Stimulated activated CD4-positive, alpha-beta T cell treated with anti-CD3 and anti-CD28 coated beads, Interleukin-4, amount 100 ng/mL, for 1 hour (primary cell): ENCODE measurements at regions not wholly inside any gene's neighbourhood (a gene's known extent, or its start where the extent isn't known, plus 50 kb on each side); places are given as distances from the start of the nearest gene placed in this dataset.

Experiments
- DNase-seq: peaks from one replicate; pipeline ENCODE4 v3.0.0-alpha.2; 2020

DNA sequence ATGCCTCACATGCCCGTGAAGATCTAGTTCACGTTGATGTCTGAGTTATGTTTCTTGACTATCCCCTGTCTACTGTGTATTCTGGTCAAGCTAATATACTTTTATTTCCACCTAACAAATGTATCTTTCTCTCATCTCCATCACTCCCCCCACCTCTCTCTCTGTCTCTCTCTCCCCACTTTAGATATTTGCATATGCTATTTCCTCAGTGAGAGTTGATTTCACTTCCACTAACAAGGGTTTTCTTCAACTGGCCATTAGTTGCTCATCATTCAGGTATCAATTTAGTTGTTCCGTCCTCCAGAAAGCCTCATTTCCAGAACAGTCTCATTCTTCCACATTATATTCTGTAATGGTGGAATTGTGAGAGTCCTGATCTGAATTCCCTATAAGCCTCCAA is 1777.8 kb upstream of the TENM3 start:
- DNase-seq: no peak

DNA sequence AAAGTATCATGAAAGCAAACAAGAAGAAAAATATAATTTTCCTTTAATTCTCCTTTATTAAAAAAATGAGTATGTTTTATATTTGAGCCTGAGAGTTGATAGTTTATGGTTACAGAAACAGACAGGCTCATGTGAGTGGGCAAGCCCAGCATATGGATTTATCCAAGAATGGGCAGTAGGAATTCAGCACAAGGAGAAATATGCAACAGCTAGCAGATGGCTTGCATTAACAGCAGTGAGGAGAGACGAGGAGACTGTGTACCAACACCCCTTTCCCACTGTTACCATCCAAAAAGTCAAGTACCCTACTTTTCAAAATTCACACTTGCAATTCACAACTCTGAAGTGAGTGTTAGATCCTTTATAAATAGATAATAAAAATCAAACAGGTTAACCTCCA is 1760.2 kb upstream of the TENM3 start:
- no peak for DNase-seq

GRCh38 chr4:180485407-180485806 is 1757.8 kb upstream of the TENM3 start:
- no peak for DNase-seq

- no peak for DNase-seq
These were observed 1756.9 kb upstream of the TENM3 start for GRCh38 chr4:180486342-180486741.

- DNase-seq: no peak
These were observed 1753.4 kb upstream of the TENM3 start for GRCh38 chr4:180489787-180490186.

DNA sequence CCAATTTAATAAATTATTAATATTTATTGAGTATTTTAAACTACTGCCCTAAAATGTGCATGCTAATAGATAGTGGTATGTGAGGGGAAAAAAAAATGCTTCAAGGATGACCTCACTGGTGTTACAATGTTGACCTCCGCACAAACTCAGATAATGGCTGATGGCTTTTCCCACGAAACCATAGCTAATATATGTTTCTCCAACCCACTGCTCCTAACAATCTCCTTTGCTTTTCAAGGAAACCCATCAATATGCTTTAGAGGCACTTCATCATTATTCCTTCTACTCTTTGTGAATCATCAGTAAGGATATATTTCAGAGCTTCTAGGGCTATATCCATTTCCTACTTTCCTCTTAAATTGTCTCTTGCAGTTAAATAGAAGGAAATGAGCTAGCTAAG is 1752.0 kb upstream of the TENM3 start:
- DNase-seq: no peak

DNA sequence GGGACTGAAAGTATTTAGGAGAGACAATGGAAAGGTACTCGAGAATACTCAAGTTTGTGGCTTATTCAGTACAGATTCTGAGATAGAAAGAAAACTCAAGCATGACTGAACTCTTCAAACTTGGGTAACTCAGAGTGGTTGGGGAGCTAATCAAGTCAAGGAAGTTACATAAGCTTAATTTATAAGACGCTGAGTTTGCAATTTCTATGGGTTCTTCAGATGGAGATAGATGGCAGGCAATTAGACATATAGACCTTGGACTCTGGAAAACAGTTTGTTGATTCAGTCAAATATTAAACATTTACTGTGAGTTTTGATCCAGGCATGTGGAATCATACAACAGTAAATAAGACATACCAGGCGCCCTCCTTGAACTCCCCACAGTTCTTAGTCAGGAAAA is 1749.9 kb upstream of the TENM3 start:
- no peak for DNase-seq

GRCh38 chr4:180500154-180500553 is 1743.0 kb upstream of the TENM3 start:
- no peak for DNase-seq

DNA sequence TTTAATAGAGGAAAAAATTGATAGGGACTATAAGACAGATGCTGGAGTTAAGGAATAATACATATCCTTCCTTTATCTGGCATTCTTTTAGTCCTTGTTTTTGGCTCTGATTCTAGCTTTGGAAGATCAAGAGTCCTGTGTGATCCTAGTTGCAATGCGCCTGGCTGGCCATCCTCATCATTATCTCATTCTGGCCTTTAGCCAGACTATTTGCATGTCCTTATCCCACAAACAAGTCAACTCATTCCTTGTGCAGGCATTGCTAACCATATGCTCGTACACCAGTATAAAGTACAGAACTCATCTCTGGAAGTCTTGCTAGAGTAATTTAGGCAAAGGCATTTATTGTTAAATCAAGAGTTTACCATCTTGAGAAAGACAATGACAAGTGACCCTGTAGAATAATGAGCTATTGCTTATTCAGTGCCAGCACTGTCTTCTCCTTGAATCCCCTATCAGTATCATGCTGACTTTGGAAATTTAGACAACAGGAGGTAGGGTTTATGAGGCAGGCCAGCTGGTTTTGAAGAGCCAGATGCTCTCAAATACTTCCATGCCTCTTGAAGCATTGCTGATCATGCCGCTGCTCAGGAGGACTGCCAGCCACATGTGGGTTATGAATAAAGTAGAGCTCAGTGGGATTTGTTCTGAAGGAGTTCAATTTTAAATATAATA is 1730.3 kb upstream of the TENM3 start:
- DNase-seq: no peak

- no peak for DNase-seq
These were observed 1724.3 kb upstream of the TENM3 start for GRCh38 chr4:180518906-180519305.

DNA sequence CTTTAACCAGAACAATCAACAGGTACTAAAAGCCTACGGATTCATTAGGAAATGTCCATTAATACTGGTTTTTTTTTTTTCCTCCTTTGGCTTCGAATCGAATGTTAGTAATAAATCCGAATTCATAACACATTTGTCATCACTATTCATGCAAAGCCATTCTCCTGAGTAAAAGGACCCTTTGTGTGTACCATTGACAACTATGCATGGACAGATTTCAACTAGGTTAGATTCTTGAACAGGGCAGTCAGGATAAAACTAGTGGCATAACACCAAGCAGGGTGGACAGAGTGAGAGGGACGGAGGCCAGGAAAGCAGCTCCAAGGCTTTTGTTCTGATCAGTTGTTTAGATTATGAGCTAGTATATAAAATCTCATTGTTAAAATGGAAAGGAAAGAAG is 1722.0 kb upstream of the TENM3 start:
- no peak for DNase-seq

- no peak for DNase-seq
These were observed 1717.6 kb upstream of the TENM3 start for GRCh38 chr4:180525523-180526077.

DNA sequence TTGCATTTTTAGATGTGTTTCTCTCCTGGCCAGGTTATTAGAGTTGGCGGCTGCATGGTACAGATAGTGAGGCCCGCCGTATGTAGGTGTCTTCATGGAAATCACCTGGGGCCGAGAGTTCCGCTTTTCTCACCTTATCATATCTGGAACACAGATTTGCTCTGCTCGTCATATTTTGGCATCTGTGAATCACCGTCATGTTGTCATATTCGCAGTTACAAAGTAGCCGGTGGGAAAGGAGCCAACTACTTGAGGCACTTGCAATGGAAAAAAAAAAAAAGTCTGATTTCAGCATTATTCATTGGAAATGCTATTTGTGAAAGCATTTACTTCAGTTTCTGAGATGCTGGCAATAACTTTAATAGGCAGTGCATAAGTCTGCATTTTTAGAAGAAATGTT is 1715.2 kb upstream of the TENM3 start:
- no peak for DNase-seq

GRCh38 chr4:180530787-180531186 is 1712.4 kb upstream of the TENM3 start:
- no peak for DNase-seq

DNA sequence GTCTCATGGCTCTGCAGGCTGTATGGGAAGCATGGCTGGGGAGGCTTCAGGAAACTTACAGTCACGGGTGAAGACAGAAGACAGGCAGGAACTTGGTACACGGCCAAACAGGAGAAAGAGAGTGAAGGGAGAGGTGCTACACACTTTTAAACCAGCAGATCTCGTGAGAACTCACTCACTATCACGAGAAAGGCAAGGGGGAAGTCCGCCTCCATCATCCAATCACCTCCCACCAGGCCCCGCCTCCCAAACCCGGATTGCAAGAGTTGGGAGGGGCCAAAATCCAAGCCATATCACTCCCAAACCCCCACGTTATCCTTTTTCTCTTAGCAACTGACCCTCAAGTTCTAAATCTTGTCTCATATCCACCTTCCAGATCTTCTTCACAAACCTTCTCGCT is 1710.5 kb upstream of the TENM3 start:
- no peak for DNase-seq

DNA sequence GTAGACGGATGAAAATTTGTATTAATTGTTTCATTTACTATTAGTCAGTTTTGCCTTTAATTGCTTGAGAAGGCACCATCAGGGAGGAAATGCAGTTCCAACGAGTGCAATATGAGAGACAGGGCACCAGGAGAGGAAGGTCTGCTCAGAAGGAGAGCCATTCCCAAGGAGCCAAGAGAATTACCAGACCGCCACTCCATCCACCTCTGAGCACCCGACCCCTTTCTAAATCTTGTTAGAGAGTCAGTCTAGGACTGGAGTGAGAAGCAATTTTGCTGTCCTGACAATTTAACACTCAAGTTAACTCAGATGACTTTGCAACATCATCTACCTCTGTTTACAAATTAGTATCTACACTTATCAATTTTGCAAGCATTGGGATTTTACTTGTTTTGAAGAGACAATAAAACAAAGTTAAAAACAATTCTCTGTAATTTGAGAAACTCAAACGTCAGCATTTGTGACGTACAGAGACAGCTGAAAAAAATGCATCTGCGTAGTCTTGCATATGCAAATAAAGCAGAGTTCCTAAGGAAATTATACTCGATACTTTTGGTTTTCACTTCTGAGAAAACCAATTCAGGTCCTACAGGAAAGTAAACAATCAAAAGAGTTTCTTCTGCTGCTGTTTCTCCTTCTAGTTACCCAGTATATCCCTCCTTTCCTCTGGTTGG is 1704.7 kb upstream of the TENM3 start:
- no peak for DNase-seq

DNA sequence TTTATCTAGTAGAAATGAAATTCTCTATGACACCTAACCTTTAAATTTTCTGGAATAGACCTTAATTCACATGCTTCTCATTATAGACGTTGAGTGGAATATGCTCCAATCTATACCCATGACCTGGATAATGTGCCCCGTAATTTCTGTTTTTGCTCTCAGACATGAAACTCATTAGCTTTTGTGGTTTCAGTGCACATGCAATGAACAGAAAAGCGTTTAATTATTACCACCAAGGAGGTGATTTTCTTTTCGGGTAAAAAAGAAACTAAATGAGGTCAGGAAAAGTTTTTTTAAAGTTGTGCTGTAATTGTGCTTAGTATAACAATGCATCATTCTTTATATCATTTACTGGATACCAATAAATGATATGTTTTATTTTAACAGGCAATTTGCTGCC is 1703.9 kb upstream of the TENM3 start:
- no peak for DNase-seq

GRCh38 chr4:180541678-180542077 is 1701.5 kb upstream of the TENM3 start:
- no peak for DNase-seq

DNA sequence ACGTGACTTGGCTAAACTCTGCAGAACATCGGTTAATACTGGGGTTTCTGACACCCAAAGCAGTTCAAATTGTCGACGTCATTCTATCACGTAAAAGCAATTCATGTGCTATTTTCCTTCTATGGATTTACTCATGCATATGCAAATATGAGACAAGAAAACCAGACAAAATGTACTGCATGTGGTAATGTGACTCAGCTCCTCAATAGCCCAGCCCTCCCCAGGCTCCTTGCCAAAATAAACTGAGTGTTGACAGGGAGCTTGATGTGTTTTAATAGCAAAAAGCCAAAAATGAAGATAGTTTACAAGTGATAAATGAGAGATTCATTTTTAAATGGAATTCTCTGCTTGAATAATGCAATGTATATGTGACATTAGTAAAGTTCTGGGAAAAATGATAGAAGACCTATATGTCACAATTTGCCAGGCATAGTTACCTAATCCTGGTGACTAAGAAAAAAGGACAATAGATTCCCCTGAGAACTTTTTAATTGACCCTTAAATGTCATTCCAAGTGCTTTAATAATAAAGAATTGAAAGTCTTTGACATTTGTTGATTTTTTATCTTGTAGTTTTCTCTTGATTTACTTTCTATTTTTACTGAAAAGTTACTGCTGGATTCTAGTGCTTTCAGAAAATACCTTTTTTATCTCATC is 1700.6 kb upstream of the TENM3 start:
- no peak for DNase-seq

DNA sequence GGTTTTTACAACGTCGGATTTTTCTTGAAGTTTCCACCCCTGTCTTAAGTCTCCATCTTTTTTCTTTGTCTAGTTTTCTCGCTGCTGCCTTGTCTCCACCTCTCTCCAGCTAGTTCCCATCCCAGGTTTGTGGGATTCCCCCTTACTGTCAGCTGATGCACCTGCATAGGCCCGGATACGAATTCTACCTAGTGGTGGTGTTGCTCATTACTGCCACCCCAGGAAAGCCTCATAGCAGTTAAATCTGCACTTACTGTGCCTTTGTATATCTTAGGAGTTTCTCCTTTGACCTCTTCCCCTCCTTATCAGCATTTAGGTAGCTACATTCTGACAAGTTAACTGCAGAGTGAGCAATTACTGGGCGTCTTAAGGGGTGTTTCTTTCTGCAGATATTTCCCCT is 1693.1 kb upstream of the TENM3 start:
- no peak for DNase-seq

DNA sequence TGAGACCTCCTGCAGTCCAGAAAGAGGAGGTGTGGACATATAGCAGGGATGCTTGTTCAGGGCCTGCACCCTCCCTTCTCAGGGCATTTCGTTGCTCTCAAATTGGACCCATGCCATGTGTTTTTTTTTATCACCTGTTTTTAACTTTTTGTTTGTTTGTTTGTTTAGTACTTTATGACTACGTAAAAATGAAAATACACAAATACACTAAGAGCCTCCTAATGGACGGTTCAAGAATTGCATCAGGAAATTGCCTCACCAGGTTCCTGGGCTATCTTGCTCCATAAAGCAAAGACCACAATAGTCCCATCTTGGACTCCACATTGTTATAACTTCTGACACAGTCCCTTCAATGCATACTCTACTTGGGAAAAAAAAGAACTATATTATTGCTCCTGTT is 1685.9 kb upstream of the TENM3 start:
- no peak for DNase-seq

- DNase-seq: no peak
These were observed 1685.3 kb upstream of the TENM3 start for GRCh38 chr4:180557950-180558349.

DNA sequence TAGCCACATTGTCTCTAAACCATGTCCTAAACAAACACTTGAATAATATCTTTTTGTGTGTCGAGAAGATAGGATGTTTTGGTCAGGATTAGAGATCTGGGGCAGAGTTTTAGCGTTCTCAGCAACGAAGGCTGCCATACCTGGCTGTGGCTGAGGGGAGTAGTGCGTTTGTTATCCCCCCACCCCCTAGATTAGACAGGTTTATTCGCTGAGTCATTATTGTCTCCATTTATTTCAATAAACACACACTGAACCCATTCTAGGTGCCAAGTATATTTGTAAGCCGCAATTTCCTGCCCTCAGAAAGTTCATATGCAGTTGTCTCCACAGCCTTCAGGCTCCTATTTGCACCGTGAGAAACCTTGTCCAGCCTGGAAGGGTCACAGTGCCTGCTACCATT is 1684.8 kb upstream of the TENM3 start:
- no peak for DNase-seq

- no peak for DNase-seq
These were observed 1682.3 kb upstream of the TENM3 start for GRCh38 chr4:180560896-180561295.
